LNCaP clone FGC (cell line): ENCODE measurements at regions not wholly inside any gene's neighbourhood (a gene's known extent, or its start where the extent isn't known, plus 50 kb on each side); places are given as distances from the start of the nearest gene placed in this dataset.

Experiments
- DNase-seq: peaks from one replicate; pipeline ENCODE4 v3.0.0-alpha.2; 2011; ENCODE audit warnings: low read depth
- H3K4me3 ChIP-seq: 2 replicates; pipeline ENCODE4 v1.5.1; 2011; ENCODE audit warnings: mild to moderate bottlenecking, low read depth, low read length, control low read depth
- CTCF ChIP-seq: IDR thresholded peaks from 2 replicates; pipeline ENCODE4 v1.5.1; 2012; ENCODE audit warnings: mild to moderate bottlenecking; ENCODE audit not compliant: control insufficient read depth, insufficient read depth; ENCODE audit errors: extremely low read depth

DNA sequence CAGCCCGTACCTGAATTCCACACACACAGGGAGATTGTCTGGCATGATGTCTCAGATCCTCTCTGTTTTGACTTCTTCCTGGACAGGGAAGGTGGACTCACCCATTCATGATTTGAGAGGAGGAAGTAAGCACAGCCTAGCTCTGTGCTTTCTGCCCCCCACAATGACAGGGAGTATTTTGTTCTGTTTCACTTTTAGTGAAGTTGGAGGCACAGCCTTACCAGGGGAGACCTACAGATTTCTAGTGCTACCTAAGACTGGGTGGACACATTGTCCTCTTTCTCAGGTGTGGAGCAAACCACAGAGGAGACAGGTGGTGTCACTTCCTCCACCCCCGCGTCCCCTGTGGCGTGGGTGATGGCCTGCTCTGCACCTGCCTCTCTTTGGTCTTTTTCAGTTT is 408.6 kb upstream of the PFKP start:
- TF ChIP-seq CTCF: no peak
- H3K4me3 ChIP-seq: no peak overlapping the region
- no peak for DNase-seq

DNA sequence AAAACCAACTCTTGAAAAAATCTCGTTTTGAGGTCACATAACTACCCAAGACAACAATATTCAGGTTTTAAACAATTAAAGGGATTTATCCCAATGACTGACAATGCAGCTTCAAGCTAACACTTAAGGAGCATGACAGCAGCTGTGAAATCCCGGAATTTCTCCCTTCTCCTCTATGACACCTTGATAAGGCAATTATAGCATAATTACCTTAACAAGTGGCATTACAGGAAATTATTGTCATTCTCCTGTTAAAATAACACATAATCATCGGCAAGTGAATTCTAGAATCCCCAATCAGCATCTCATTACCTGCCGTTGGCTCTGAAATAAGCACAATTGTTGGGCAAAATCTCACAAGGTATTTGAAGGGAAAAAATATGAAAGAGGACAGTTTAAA is 417.0 kb upstream of the PFKP start:
- H3K4me3 ChIP-seq: no peak overlapping the region
- DNase-seq: no peak
- TF ChIP-seq CTCF: no peak

GRCh38 chr10:2641028-2641427 is 426.3 kb upstream of the PFKP start:
- no peak overlapping the region for H3K4me3 ChIP-seq
- no peak for TF ChIP-seq CTCF
- no peak for DNase-seq

GRCh38 chr10:2633630-2634029 is 433.7 kb upstream of the PFKP start:
- H3K4me3 ChIP-seq: no peak overlapping the region
- no peak for DNase-seq

GRCh38 chr10:2631557-2632205 is 435.7 kb upstream of the PFKP start:
- no peak overlapping the region for H3K4me3 ChIP-seq
- no peak for DNase-seq
- no peak for TF ChIP-seq CTCF

More at GRCh38 chr10:2633630-2634029, 433.7 kb upstream of the PFKP start:
- no peak for TF ChIP-seq CTCF

DNA sequence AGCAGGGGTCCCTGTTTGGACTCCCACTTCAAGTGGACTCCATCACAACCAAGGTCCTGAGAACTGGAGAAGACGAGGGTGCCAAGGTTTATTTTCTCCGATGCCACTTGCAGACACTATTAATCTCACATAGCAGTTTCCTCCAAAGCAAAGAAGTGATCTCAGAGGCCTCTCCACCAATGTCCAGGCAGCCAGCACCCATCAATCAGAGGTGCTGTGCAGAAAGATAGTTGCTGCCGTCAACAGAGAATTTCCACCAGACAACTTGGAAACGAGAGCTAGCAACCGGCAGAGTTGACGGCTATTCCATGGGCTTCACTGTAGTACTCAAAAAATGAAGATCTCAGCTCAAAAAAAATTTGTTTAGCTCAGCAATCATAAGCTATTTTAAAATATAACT is 438.6 kb upstream of the PFKP start:
- no peak for TF ChIP-seq CTCF
- no peak for DNase-seq
- no peak overlapping the region for H3K4me3 ChIP-seq

- no peak for TF ChIP-seq CTCF
- no peak for DNase-seq
- H3K4me3 ChIP-seq: no peak overlapping the region
These were observed 439.4 kb upstream of the PFKP start for GRCh38 chr10:2627969-2628368.
